IMR-90 (cell line): ENCODE measurements at regions not wholly inside any gene's neighbourhood (a gene's known extent, or its start where the extent isn't known, plus 50 kb on each side); places are given as distances from the start of the nearest gene placed in this dataset.

Experiments used
- ATAC-seq: fragments of 200-7000 bp; cut with Tn5 transposase; 2 replicates; pipeline ENCODE4 v1.9.1; 2020; ENCODE audit warnings: low read depth, mild to moderate bottlenecking, moderate library complexity
- BruUV-seq: library from RNA; stranded (reverse); fragments of 400-500 nt; replicated peaks from 2 replicates; lab custom pipeline; 2021; lab: Mats Ljungman, UMichigan
- CTCF ChIA-PET: fragments of 300-600 bp; formaldehyde crosslinking; extraction: SDS; loops from one replicate; lab custom pipeline; 2021; ENCODE audit warnings: antibody characterized with exemption; lab: Yijun Ruan, JAX
- POLR2A ChIA-PET: fragments of 300-600 bp; sonication (Branson Sonifier 250); formaldehyde crosslinking; loops from one replicate; lab custom pipeline; 2022; ENCODE audit warnings: antibody characterized with exemption; ENCODE audit not compliant: unreplicated experiment; lab: Charles Lee
- DNase-seq: peaks from one replicate; pipeline ENCODE4 v3.0.0; 2013
- H2AFZ ChIP-seq: replicated peaks from 2 replicates; pipeline ENCODE3; 2013; ENCODE audit warnings: low read length, mild to moderate bottlenecking; ENCODE audit not compliant: poor library complexity
- H2AK5ac ChIP-seq: 2 replicates; pipeline ENCODE4 v1.6.1; 2013; ENCODE audit warnings: low read depth, low read length, inconsistent platforms
- H2AK9ac ChIP-seq: replicated peaks from 2 replicates; pipeline ENCODE3; 2013; ENCODE audit warnings: mild to moderate bottlenecking, low read depth, low read length, moderate library complexity; ENCODE audit not compliant: poor library complexity
- H2BK120ac ChIP-seq: 2 replicates; pipeline ENCODE4 v1.6.1; 2013; ENCODE audit warnings: low read depth, low read length, inconsistent platforms
- H2BK15ac ChIP-seq: 3 replicates; pipeline ENCODE4 v1.6.1; 2013; ENCODE audit warnings: low read depth, low read length, inconsistent platforms
- H2BK20ac ChIP-seq: 2 replicates; pipeline ENCODE4 v1.6.1; 2013; ENCODE audit warnings: low read depth, mild to moderate bottlenecking, inconsistent platforms, low read length, moderate library complexity
- H2BK5ac ChIP-seq: 2 replicates; pipeline ENCODE4 v1.6.1; 2013; ENCODE audit warnings: mild to moderate bottlenecking, low read depth, low read length, inconsistent platforms; ENCODE audit not compliant: poor library complexity, severe bottlenecking
- H3K14ac ChIP-seq: replicated peaks from 2 replicates; pipeline ENCODE4 v1.6.1; 2013; ENCODE audit warnings: low read depth, low read length, inconsistent platforms
- H3K18ac ChIP-seq: 2 replicates; pipeline ENCODE4 v1.6.1; 2013; ENCODE audit warnings: low read depth, low read length, control low read depth
- H3K23ac ChIP-seq: 2 replicates; pipeline ENCODE4 v1.6.1; 2013; ENCODE audit warnings: low read depth, low read length, inconsistent platforms
- H3K27ac ChIP-seq: 2 replicates; pipeline ENCODE4 v1.5.1; 2013; ENCODE audit warnings: mild to moderate bottlenecking, control low read depth, low read length; ENCODE audit not compliant: insufficient read depth
- H3K27me3 ChIP-seq: 2 replicates; pipeline ENCODE4 v1.6.1; 2013; ENCODE audit warnings: low read length; ENCODE audit not compliant: control insufficient read depth, insufficient read depth
- H3K36me3 ChIP-seq: 2 replicates; pipeline ENCODE4 v1.6.1; 2013; ENCODE audit warnings: low read length, mixed read lengths; ENCODE audit not compliant: control insufficient read depth, insufficient read depth
- H3K4ac ChIP-seq: 2 replicates; pipeline ENCODE4 v1.6.1; 2013; ENCODE audit warnings: low read depth, low read length, inconsistent platforms
- H3K4me1 ChIP-seq: 2 replicates; pipeline ENCODE4 v1.6.1; 2013; ENCODE audit warnings: low read length, mixed read lengths; ENCODE audit not compliant: control insufficient read depth, insufficient read depth
- H3K4me2 ChIP-seq: 2 replicates; pipeline ENCODE4 v1.6.1; 2013; ENCODE audit warnings: low read depth, mild to moderate bottlenecking, control low read depth, low read length, moderate library complexity
- H3K4me3 ChIP-seq: 2 replicates; pipeline ENCODE4 v1.5.1; 2013; ENCODE audit warnings: low read depth, mild to moderate bottlenecking, control low read depth, low read length, moderate library complexity; ENCODE audit not compliant: insufficient read depth
- H3K56ac ChIP-seq: 2 replicates; pipeline ENCODE4 v1.6.1; 2013; ENCODE audit warnings: low read length, inconsistent platforms; ENCODE audit not compliant: insufficient read depth; ENCODE audit errors: extremely low read depth
- H3K79me1 ChIP-seq, 2 experiments: 2 replicates each; pipeline ENCODE4 v1.6.1; 2013; ENCODE audit warnings: low read length in 2 of 2, inconsistent platforms in 1 of 2, low read depth in 1 of 2
- H3K9ac ChIP-seq: 2 replicates; pipeline ENCODE4 v1.6.1; 2013; ENCODE audit warnings: low read depth, low read length, control low read depth
- H3K9me1 ChIP-seq: 2 replicates; pipeline ENCODE4 v1.6.1; 2013; ENCODE audit warnings: low read length, inconsistent platforms; ENCODE audit not compliant: insufficient read depth
- H3K9me3 ChIP-seq: 2 replicates; pipeline ENCODE4 v1.6.1; 2013; ENCODE audit warnings: low read length; ENCODE audit not compliant: control insufficient read depth, insufficient read depth
- H4K20me1 ChIP-seq: 2 replicates; pipeline ENCODE4 v1.6.1; 2013; ENCODE audit warnings: low read length, inconsistent platforms; ENCODE audit not compliant: insufficient read depth
- H4K5ac ChIP-seq: 2 replicates; pipeline ENCODE4 v1.6.1; 2013; ENCODE audit warnings: mild to moderate bottlenecking, low read depth, low read length, control low read depth
- H4K8ac ChIP-seq, 2 experiments: 2 replicates each; pipeline ENCODE4 v1.6.1; 2013; ENCODE audit warnings: low read depth in 2 of 2, low read length in 2 of 2, control low read depth in 1 of 2, inconsistent platforms in 1 of 2
- H4K91ac ChIP-seq: 2 replicates; pipeline ENCODE4 v1.6.1; 2013; ENCODE audit warnings: low read depth, low read length, inconsistent platforms; ENCODE audit not compliant: insufficient read depth
- CEBPB ChIP-seq: IDR thresholded peaks from 2 replicates; pipeline ENCODE4 v1.6.1; 2012; ENCODE audit warnings: low read depth, low read length, improper control_type of control experiment
- whole genome bisulfite sequencing, 2 experiments: methylation state at CpG; one replicate each; pipeline versions ENCODE4 v1.1.5 to v1.1.7; 2013; ENCODE audit warnings: missing lambda C conversion rate in 2 of 2; ENCODE audit not compliant: insufficient read length in 1 of 2; ENCODE audit errors: extremely low coverage in 2 of 2; 5-methylcytosine and 5-hydroxymethylcytosine counted together
- dilution Hi-C: fragments of 300-500 bp; cut with HindIII; formaldehyde crosslinking; loops from one replicate; pipeline ENCODE4 v1.14.3; 2018; ENCODE audit warnings: low sequenced_read_pairs; ENCODE audit not compliant: unreplicated experiment
- in situ Hi-C: fragments of 300-500 bp; cut with MboI; formaldehyde crosslinking; loops from 3 replicates; pipeline ENCODE4 v1.14.3; 2019; ENCODE audit warnings: low sequenced_read_pairs, inconsistent platforms, mixed read lengths
- intact Hi-C: fragments of 100-400 bp; cut with micrococcal nuclease; formaldehyde crosslinking; loops from 2 replicates; pipeline ENCODE4 v1.10.0; 2022

GRCh38 chr12:85725991-85726390, 110.2 kb downstream of the RASSF9 start:
- no TSS peak for BruUV-seq
- H2BK20ac ChIP-seq = no peak overlapping the region
- H4K5ac ChIP-seq = no peak overlapping the region
- no peak overlapping the region for H3K4me3 ChIP-seq
- CTCF ChIA-PET = no interaction called here
- no peak overlapping the region for H2AK9ac ChIP-seq
- no peak overlapping the region for H2AFZ ChIP-seq
- no peak overlapping the region for H4K8ac ChIP-seq
- no peaks in the 10 kb centered on the region for H3K79me1 ChIP-seq
- no peak overlapping the region for H3K18ac ChIP-seq
- H3K23ac ChIP-seq = no peak overlapping the region
- POLR2A ChIA-PET = no interaction called here
- ATAC-seq = no peak
- no peaks in the 10 kb centered on the region for H3K36me3 ChIP-seq
- no peak overlapping the region for H3K56ac ChIP-seq
- H4K91ac ChIP-seq = no peak overlapping the region
- intact Hi-C loops (no loop called here), dilution Hi-C loops (no loop called here), in situ Hi-C loops (no loop called here)
- H2AK5ac ChIP-seq = no peak overlapping the region
- no peaks in the 10 kb centered on the region for H3K9me3 ChIP-seq
- H3K27ac ChIP-seq = no peak overlapping the region
- H3K4ac ChIP-seq = no peak overlapping the region
- WGBS, 2 experiments = no CpG with 5 or more reads among the region's 2 CpGs
- no peaks in the 10 kb centered on the region for H4K20me1 ChIP-seq
- H3K27me3 ChIP-seq = no peaks in the 10 kb centered on the region
- H2BK15ac ChIP-seq = no peak overlapping the region
- no peak overlapping the region for H3K14ac ChIP-seq
- no peak overlapping the region for H3K4me2 ChIP-seq
- H3K4me1 ChIP-seq = no peaks in the 10 kb centered on the region
- H3K9me1 ChIP-seq = no peaks in the 10 kb centered on the region
- no peak for DNase-seq
- no peak overlapping the region for H2BK120ac ChIP-seq
- no peak overlapping the region for H3K9ac ChIP-seq
- no peak overlapping the region for H2BK5ac ChIP-seq
- no peak for TF ChIP-seq CEBPB
